Fibroblast of lung (primary cell): ENCODE measurements at regions not wholly inside any gene's neighbourhood (a gene's known extent, or its start where the extent isn't known, plus 50 kb on each side); places are given as distances from the start of the nearest gene placed in this dataset.

Experiments
- EZH2 ChIP-seq: IDR thresholded peaks from 2 replicates; pipeline ENCODE4 v1.5.1; 2012; ENCODE audit warnings: low read length, control low read depth, mild to moderate bottlenecking; ENCODE audit errors: missing control alignments
- TF ChIP-seq, protein P1 (sequence below), 2 donors: IDR thresholded peaks in 1 of 2; conservative IDR thresholded peaks in 1 of 2; 1 replicate in 1 of 2; 2 replicates in 1 of 2; pipeline ENCODE4 v1.5.1; 2011 to 2012; ENCODE audit warnings: low read length in 2 of 2, control low read depth in 1 of 2, inconsistent platforms in 1 of 2, low read depth in 1 of 2, mild to moderate bottlenecking in 1 of 2

DNA sequence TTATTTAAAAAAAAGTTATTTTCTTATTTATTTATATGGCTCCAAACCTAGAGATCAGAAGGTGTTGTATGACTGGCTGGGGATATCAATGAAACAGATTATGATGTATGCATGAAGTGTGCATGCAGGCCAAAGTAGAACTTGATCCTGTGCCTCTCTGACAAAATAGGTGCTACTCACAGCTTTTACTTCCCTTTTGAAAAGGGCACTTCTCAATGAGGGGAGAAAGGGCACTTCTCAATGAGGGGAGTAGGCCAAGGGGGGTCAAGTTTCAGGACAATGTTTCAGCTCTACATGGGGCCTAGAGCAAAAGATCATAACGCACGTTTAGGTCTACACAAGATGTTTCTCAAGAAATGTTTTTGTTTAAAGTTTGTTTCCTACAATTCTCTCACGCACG is 397.5 kb downstream of the ETS1 start:
- TF ChIP-seq EZH2 = no peak
- TF ChIP-seq, protein P1, sequence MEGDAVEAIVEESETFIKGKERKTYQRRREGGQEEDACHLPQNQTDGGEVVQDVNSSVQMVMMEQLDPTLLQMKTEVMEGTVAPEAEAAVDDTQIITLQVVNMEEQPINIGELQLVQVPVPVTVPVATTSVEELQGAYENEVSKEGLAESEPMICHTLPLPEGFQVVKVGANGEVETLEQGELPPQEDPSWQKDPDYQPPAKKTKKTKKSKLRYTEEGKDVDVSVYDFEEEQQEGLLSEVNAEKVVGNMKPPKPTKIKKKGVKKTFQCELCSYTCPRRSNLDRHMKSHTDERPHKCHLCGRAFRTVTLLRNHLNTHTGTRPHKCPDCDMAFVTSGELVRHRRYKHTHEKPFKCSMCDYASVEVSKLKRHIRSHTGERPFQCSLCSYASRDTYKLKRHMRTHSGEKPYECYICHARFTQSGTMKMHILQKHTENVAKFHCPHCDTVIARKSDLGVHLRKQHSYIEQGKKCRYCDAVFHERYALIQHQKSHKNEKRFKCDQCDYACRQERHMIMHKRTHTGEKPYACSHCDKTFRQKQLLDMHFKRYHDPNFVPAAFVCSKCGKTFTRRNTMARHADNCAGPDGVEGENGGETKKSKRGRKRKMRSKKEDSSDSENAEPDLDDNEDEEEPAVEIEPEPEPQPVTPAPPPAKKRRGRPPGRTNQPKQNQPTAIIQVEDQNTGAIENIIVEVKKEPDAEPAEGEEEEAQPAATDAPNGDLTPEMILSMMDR (conservative IDR thresholded peaks at IDR 0.05 in 1 of 2, IDR thresholded peaks at IDR 0.05 in 1 of 2; ENCODE audit: low read depth in 1 of 2, low read length in 2 of 2) = no peak
